IMR-90 (cell line): ENCODE measurements at regions not wholly inside any gene's neighbourhood (a gene's known extent, or its start where the extent isn't known, plus 50 kb on each side); places are given as distances from the start of the nearest gene placed in this dataset.

Source experiments
- BHLHE40 ChIP-seq: fragments of 150-350 bp; IDR thresholded peaks from 2 replicates; pipeline ENCODE4 v1.6.1; 2016; ENCODE audit warnings: mild to moderate bottlenecking, low read depth, low read length
- CEBPB ChIP-seq: IDR thresholded peaks from 2 replicates; pipeline ENCODE4 v1.6.1; 2012; ENCODE audit warnings: low read depth, low read length, improper control_type of control experiment
- CHD1 ChIP-seq: IDR thresholded peaks from 2 replicates; pipeline ENCODE4 v1.6.1; 2012; ENCODE audit warnings: low read depth, low read length, improper control_type of control experiment
- FOS ChIP-seq: fragments of 150-350 bp; IDR thresholded peaks from 2 replicates; pipeline ENCODE4 v1.6.1; 2016; ENCODE audit warnings: low read depth, low read length
- MAFK ChIP-seq: IDR thresholded peaks from 2 replicates; pipeline ENCODE4 v1.6.1; 2012; ENCODE audit warnings: low read depth, low read length, improper control_type of control experiment
- MAZ ChIP-seq: IDR thresholded peaks from 2 replicates; pipeline ENCODE4 v1.6.1; 2012; ENCODE audit warnings: low read depth, mild to moderate bottlenecking, low read length, improper control_type of control experiment, moderate library complexity, borderline replicate concordance
- MXI1 ChIP-seq: IDR thresholded peaks from 2 replicates; pipeline ENCODE4 v1.6.1; 2012; ENCODE audit warnings: low read depth, mild to moderate bottlenecking, low read length, moderate library complexity, borderline replicate concordance
- NFE2L2 ChIP-seq: fragments of 150-350 bp; IDR thresholded peaks from 2 replicates; pipeline ENCODE4 v1.6.1; 2016; ENCODE audit warnings: low read depth, mild to moderate bottlenecking, low read length
- POLR2A ChIP-seq: IDR thresholded peaks from 2 replicates; pipeline ENCODE4 v1.6.1; 2012; ENCODE audit warnings: mild to moderate bottlenecking, low read depth, low read length
- RAD21 ChIP-seq: IDR thresholded peaks from 2 replicates; pipeline ENCODE4 v1.6.1; 2012; ENCODE audit warnings: low read length, improper control_type of control experiment
- RCOR1 ChIP-seq: IDR thresholded peaks from 2 replicates; pipeline ENCODE4 v1.6.1; 2012; ENCODE audit warnings: mild to moderate bottlenecking, low read length, improper control_type of control experiment; ENCODE audit not compliant: insufficient replicate concordance
- RFX5 ChIP-seq: IDR thresholded peaks from 2 replicates; pipeline ENCODE4 v1.8.0; 2012; ENCODE audit warnings: low read depth, mild to moderate bottlenecking, low read length, moderate library complexity
- SMC3 ChIP-seq: fragments of 150-350 bp; IDR thresholded peaks from 2 replicates; pipeline ENCODE4 v1.6.1; 2016; ENCODE audit warnings: low read depth, mild to moderate bottlenecking, antibody characterized with exemption, low read length, moderate library complexity
- TF ChIP-seq, protein P1 (sequence below): conservative IDR thresholded peaks from 2 replicates; pipeline ENCODE4 v1.5.1; 2012; ENCODE audit warnings: mild to moderate bottlenecking, low read depth, low read length, improper control_type of control experiment

DNA sequence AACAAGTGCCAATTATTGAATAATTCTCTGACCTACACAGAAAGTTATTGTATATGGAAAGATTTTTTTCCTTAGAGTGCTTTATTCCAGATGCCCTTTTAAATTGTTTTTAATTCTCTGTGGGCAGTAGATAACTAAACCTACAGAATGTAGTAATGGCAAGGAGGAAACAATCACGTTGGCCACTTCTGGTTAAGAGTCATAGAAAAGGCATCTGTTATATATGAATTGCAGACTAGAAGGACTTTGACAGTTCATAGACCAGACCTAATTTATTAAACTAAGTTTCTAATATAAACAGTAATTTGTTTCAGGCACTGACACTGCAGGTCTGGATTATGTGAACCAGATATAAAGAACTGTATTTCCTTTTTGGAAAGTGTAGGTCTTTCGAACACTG is 607.5 kb downstream of the PLCL1 start:
- TF ChIP-seq, protein P1, sequence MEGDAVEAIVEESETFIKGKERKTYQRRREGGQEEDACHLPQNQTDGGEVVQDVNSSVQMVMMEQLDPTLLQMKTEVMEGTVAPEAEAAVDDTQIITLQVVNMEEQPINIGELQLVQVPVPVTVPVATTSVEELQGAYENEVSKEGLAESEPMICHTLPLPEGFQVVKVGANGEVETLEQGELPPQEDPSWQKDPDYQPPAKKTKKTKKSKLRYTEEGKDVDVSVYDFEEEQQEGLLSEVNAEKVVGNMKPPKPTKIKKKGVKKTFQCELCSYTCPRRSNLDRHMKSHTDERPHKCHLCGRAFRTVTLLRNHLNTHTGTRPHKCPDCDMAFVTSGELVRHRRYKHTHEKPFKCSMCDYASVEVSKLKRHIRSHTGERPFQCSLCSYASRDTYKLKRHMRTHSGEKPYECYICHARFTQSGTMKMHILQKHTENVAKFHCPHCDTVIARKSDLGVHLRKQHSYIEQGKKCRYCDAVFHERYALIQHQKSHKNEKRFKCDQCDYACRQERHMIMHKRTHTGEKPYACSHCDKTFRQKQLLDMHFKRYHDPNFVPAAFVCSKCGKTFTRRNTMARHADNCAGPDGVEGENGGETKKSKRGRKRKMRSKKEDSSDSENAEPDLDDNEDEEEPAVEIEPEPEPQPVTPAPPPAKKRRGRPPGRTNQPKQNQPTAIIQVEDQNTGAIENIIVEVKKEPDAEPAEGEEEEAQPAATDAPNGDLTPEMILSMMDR, result no peak
- no peak for TF ChIP-seq FOS
- TF ChIP-seq SMC3, result no peak
- TF ChIP-seq MAFK, result no peak
- no peak for TF ChIP-seq NFE2L2
- no peak for TF ChIP-seq RAD21
- no peak for TF ChIP-seq CEBPB
- TF ChIP-seq POLR2A, result no peak
- no peak for TF ChIP-seq MXI1
- TF ChIP-seq MAZ, result no peak
- TF ChIP-seq RCOR1, result no peak
- TF ChIP-seq RFX5, result no peak
- no peak for TF ChIP-seq BHLHE40
- TF ChIP-seq CHD1, result no peak
